AG04450 (cell line): ENCODE measurements at regions not wholly inside any gene's neighbourhood (a gene's known extent, or its start where the extent isn't known, plus 50 kb on each side); places are given as distances from the start of the nearest gene placed in this dataset.
"Not testable (repeated sequence)": the region's sequence is repeated elsewhere in the genome, so short reads cannot be mapped to it uniquely, and the experiment has no call there.

Experiments used
- CTCF ChIA-PET: fragments of 300-600, 350-600 bp; formaldehyde crosslinking; extraction: SDS; loops from one replicate; lab custom pipeline; 2022; ENCODE audit warnings: antibody characterized with exemption, inconsistent platforms; lab: Charles Lee
- POLR2A ChIA-PET: fragments of 350-600 bp; formaldehyde crosslinking; extraction: SDS; loops from one replicate; lab custom pipeline; 2021; ENCODE audit warnings: antibody characterized with exemption, inconsistent platforms; lab: Yijun Ruan, JAX
- DNase-seq: peaks from one replicate; pipeline ENCODE4 v3.0.0-alpha.2; 2011; ENCODE audit warnings: low read depth, low spot score
- H3K27ac ChIP-seq: one replicate; pipeline ENCODE4 v1.5.1; 2012; ENCODE audit warnings: low read depth, low read length, control low read depth
- H3K27me3 ChIP-seq: one replicate; pipeline ENCODE4 v1.6.0; 2012; ENCODE audit warnings: low read length; ENCODE audit not compliant: control insufficient read depth, insufficient read depth
- H3K4me3 ChIP-seq: 2 replicates; pipeline ENCODE4 v1.5.1; 2011; ENCODE audit warnings: mild to moderate bottlenecking, low read depth, low read length, control low read depth
- H3K9me3 ChIP-seq: 2 replicates; pipeline ENCODE4 v1.5.1; 2012; ENCODE audit warnings: low read length; ENCODE audit not compliant: control insufficient read depth, insufficient read depth
- CTCF ChIP-seq: IDR thresholded peaks from 2 replicates; pipeline ENCODE4 v1.5.1; 2011; ENCODE audit warnings: low read depth, low read length, control low read depth, inconsistent platforms

- H3K27me3 ChIP-seq = no peaks in the 10 kb centered on the region
- no peak overlapping the region for H3K4me3 ChIP-seq
- H3K27ac ChIP-seq = no peak overlapping the region
- peaks cover 52% of the 10 kb centered on the region for H3K9me3 ChIP-seq
- POLR2A ChIA-PET = no interaction called here
- TF ChIP-seq CTCF = no peak
- CTCF ChIA-PET = no interaction called here
- DNase-seq = no peak
Measured at GRCh38 chr12:34108405-34108803, 86.1 kb downstream of the ALG10 start.

GRCh38 chr12:34108967-34109366 is 86.7 kb downstream of the ALG10 start:
- POLR2A ChIA-PET = no interaction called here
- no peak for TF ChIP-seq CTCF
- DNase-seq = no peak
- no peaks in the 10 kb centered on the region for H3K27me3 ChIP-seq
- H3K9me3 ChIP-seq = peaks cover 52% of the 10 kb centered on the region
- no peak overlapping the region for H3K27ac ChIP-seq
- no peak overlapping the region for H3K4me3 ChIP-seq
- CTCF ChIA-PET = no interaction called here

GRCh38 chr12:34109390-34109789 is 87.1 kb downstream of the ALG10 start:
- CTCF ChIA-PET = no interaction called here
- no peaks in the 10 kb centered on the region for H3K27me3 ChIP-seq

DNA sequence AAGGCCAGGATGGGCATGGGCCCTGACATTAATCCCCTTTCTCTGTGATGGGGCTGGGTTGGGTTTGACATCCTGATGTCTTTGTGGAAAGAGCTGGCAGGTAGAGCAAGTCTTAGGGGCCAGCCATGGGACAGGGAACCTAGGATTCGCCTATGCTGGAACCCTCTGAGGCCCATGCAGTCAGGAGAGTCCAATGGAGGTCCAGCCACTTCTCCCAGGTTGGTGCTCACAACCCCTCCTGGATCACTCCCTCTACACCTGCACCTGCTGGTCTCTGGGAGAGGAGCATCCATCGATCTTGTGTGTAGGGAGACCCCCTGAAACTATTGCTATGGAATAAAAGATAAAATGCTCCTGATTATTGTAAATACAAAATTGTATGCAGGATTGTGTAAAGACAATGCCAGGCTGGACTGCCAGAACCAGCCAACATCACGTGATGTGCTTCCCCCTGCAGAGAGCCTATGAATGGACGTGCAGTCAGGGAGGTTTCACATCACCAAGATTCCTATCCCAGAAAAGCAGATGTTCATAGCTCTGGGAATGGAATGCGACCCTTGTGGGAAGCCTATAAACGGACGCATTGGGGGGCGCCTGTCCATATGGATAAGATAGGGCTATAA is 87.7 kb downstream of the ALG10 start:
- POLR2A ChIA-PET, CTCF ChIA-PET, H3K27me3 ChIP-seq: not testable (repeated sequence)

More at GRCh38 chr12:34109390-34109789, 87.1 kb downstream of the ALG10 start:
- POLR2A ChIA-PET = no interaction called here
- H3K9me3 ChIP-seq = peaks cover 52% of the 10 kb centered on the region
- DNase-seq = no peak
- no peak for TF ChIP-seq CTCF
- no peak overlapping the region for H3K27ac ChIP-seq
- H3K4me3 ChIP-seq = no peak overlapping the region

GRCh38 chr12:34119366-34119765 is 97.1 kb downstream of the ALG10 start:
- ChIA-PET POLR2A (no interaction called here), CTCF (no interaction called here)
- Histone ChIP-seq H3K27me3 (no peaks in the 10 kb centered on the region), H3K9me3 (peaks cover 3% of the 10 kb centered on the region; the same call in 1 of the 2 replicates), H3K4me3 (no peak overlapping the region), H3K27ac (no peak overlapping the region)
- DNase-seq = no peak
- no peak for TF ChIP-seq CTCF

More for the DNA sequence above, 87.7 kb downstream of the ALG10 start:
- peaks cover 52% of the 10 kb centered on the region for H3K9me3 ChIP-seq
- not testable (repeated sequence) for DNase-seq, H3K4me3 ChIP-seq, H3K27ac ChIP-seq
